Heart left ventricle (tissue), 13 donors: ENCODE measurements at regions not wholly inside any gene's neighbourhood (a gene's known extent, or its start where the extent isn't known, plus 50 kb on each side); places are given as distances from the start of the nearest gene placed in this dataset.

Experiments used
- CTCF ChIP-seq, 12 donors: fragments of 200-600 bp; sonication (generic) in 4 of 12; IDR thresholded peaks; one replicate each; pipeline versions ENCODE4 v1.5.0 to v1.8.0; 2018 to 2022; ENCODE audit warnings: antibody characterized with exemption in 12 of 12, mild to moderate bottlenecking in 5 of 12
- POLR2A ChIP-seq, 2 donors: fragments of 450-650 bp; IDR thresholded peaks; one replicate each; pipeline ENCODE4 v1.6.1; 2017; ENCODE audit warnings: antibody characterized with exemption in 2 of 2, mild to moderate bottlenecking in 2 of 2, moderate library complexity in 2 of 2
- donor health status: ischemic (EF 13 %, LVEDD 7.1; RV severe dilation, severe dysfunction).
- donor health status: DM: no; HTN: yes; CAD: no.
- donor health status: DM: no; HTN: no; CAD: no.
- donor health status: ischemic (EF 25% LVEDD 6.9; RV normal size, moderate dysfunction).
- donor health status: ischemic (EF 25% LVEDD 5.7; RV mildly dilated, moderate dysfunction).
- donor health status: ischemic (EF 35%, LVEDD 5.7; RV mildly dilated, moderate dysfunction).
- donor health status: nonischemic (EF 11% LVEDD 7.7; RV severe dilation, severe dysfunction).
- donor health status: DM: yes; HTN: yes; CAD: no.
- donor health status: PGD.
- donor health status: ischemic (EF 29% LVEDD 5.4; RV normal size, mild dysfunction).
- donor health status: nonischemic (EF 23%, LVEDD 6.1; RV moderate dilation, normal function).

- TF ChIP-seq CTCF (IDR thresholded peaks at IDR 0.05), result no peak
- no peak for TF ChIP-seq POLR2A (IDR thresholded peaks at IDR 0.05)
These were observed 235.2 kb upstream of the PMEPA1 start for GRCh38 chr20:57944988-57945387.
